IMR-90 (cell line): ENCODE measurements at regions not wholly inside any gene's neighbourhood (a gene's known extent, or its start where the extent isn't known, plus 50 kb on each side); places are given as distances from the start of the nearest gene placed in this dataset.

ENCODE experiments used
- ATAC-seq: fragments of 200-7000 bp; cut with Tn5 transposase; 2 replicates; pipeline ENCODE4 v1.9.1; 2020; ENCODE audit warnings: low read depth, mild to moderate bottlenecking, moderate library complexity
- BruUV-seq: library from RNA; stranded (reverse); fragments of 400-500 nt; replicated peaks from 2 replicates; lab custom pipeline; 2021; lab: Mats Ljungman, UMichigan
- CTCF ChIA-PET: fragments of 300-600 bp; formaldehyde crosslinking; extraction: SDS; loops from one replicate; lab custom pipeline; 2021; ENCODE audit warnings: antibody characterized with exemption; lab: Yijun Ruan, JAX
- POLR2A ChIA-PET: fragments of 300-600 bp; sonication (Branson Sonifier 250); formaldehyde crosslinking; loops from one replicate; lab custom pipeline; 2022; ENCODE audit warnings: antibody characterized with exemption; ENCODE audit not compliant: unreplicated experiment; lab: Charles Lee
- DNase-seq: peaks from one replicate; pipeline ENCODE4 v3.0.0; 2013
- H2AFZ ChIP-seq: replicated peaks from 2 replicates; pipeline ENCODE3; 2013; ENCODE audit warnings: low read length, mild to moderate bottlenecking; ENCODE audit not compliant: poor library complexity
- H2AK5ac ChIP-seq: 2 replicates; pipeline ENCODE4 v1.6.1; 2013; ENCODE audit warnings: low read depth, low read length, inconsistent platforms
- H2AK9ac ChIP-seq: replicated peaks from 2 replicates; pipeline ENCODE3; 2013; ENCODE audit warnings: mild to moderate bottlenecking, low read depth, low read length, moderate library complexity; ENCODE audit not compliant: poor library complexity
- H2BK120ac ChIP-seq: 2 replicates; pipeline ENCODE4 v1.6.1; 2013; ENCODE audit warnings: low read depth, low read length, inconsistent platforms
- H2BK15ac ChIP-seq: 3 replicates; pipeline ENCODE4 v1.6.1; 2013; ENCODE audit warnings: low read depth, low read length, inconsistent platforms
- H2BK20ac ChIP-seq: 2 replicates; pipeline ENCODE4 v1.6.1; 2013; ENCODE audit warnings: low read depth, mild to moderate bottlenecking, inconsistent platforms, low read length, moderate library complexity
- H2BK5ac ChIP-seq: 2 replicates; pipeline ENCODE4 v1.6.1; 2013; ENCODE audit warnings: mild to moderate bottlenecking, low read depth, low read length, inconsistent platforms; ENCODE audit not compliant: poor library complexity, severe bottlenecking
- H3K14ac ChIP-seq: replicated peaks from 2 replicates; pipeline ENCODE4 v1.6.1; 2013; ENCODE audit warnings: low read depth, low read length, inconsistent platforms
- H3K18ac ChIP-seq: 2 replicates; pipeline ENCODE4 v1.6.1; 2013; ENCODE audit warnings: low read depth, low read length, control low read depth
- H3K23ac ChIP-seq: 2 replicates; pipeline ENCODE4 v1.6.1; 2013; ENCODE audit warnings: low read depth, low read length, inconsistent platforms
- H3K27ac ChIP-seq: 2 replicates; pipeline ENCODE4 v1.5.1; 2013; ENCODE audit warnings: mild to moderate bottlenecking, control low read depth, low read length; ENCODE audit not compliant: insufficient read depth
- H3K27me3 ChIP-seq: 2 replicates; pipeline ENCODE4 v1.6.1; 2013; ENCODE audit warnings: low read length; ENCODE audit not compliant: control insufficient read depth, insufficient read depth
- H3K36me3 ChIP-seq: 2 replicates; pipeline ENCODE4 v1.6.1; 2013; ENCODE audit warnings: low read length, mixed read lengths; ENCODE audit not compliant: control insufficient read depth, insufficient read depth
- H3K4ac ChIP-seq: 2 replicates; pipeline ENCODE4 v1.6.1; 2013; ENCODE audit warnings: low read depth, low read length, inconsistent platforms
- H3K4me1 ChIP-seq: 2 replicates; pipeline ENCODE4 v1.6.1; 2013; ENCODE audit warnings: low read length, mixed read lengths; ENCODE audit not compliant: control insufficient read depth, insufficient read depth
- H3K4me2 ChIP-seq: 2 replicates; pipeline ENCODE4 v1.6.1; 2013; ENCODE audit warnings: low read depth, mild to moderate bottlenecking, control low read depth, low read length, moderate library complexity
- H3K4me3 ChIP-seq: 2 replicates; pipeline ENCODE4 v1.5.1; 2013; ENCODE audit warnings: low read depth, mild to moderate bottlenecking, control low read depth, low read length, moderate library complexity; ENCODE audit not compliant: insufficient read depth
- H3K56ac ChIP-seq: 2 replicates; pipeline ENCODE4 v1.6.1; 2013; ENCODE audit warnings: low read length, inconsistent platforms; ENCODE audit not compliant: insufficient read depth; ENCODE audit errors: extremely low read depth
- H3K79me1 ChIP-seq, 2 experiments: 2 replicates each; pipeline ENCODE4 v1.6.1; 2013; ENCODE audit warnings: low read length in 2 of 2, inconsistent platforms in 1 of 2, low read depth in 1 of 2
- H3K9ac ChIP-seq: 2 replicates; pipeline ENCODE4 v1.6.1; 2013; ENCODE audit warnings: low read depth, low read length, control low read depth
- H3K9me1 ChIP-seq: 2 replicates; pipeline ENCODE4 v1.6.1; 2013; ENCODE audit warnings: low read length, inconsistent platforms; ENCODE audit not compliant: insufficient read depth
- H3K9me3 ChIP-seq: 2 replicates; pipeline ENCODE4 v1.6.1; 2013; ENCODE audit warnings: low read length; ENCODE audit not compliant: control insufficient read depth, insufficient read depth
- H4K20me1 ChIP-seq: 2 replicates; pipeline ENCODE4 v1.6.1; 2013; ENCODE audit warnings: low read length, inconsistent platforms; ENCODE audit not compliant: insufficient read depth
- H4K5ac ChIP-seq: 2 replicates; pipeline ENCODE4 v1.6.1; 2013; ENCODE audit warnings: mild to moderate bottlenecking, low read depth, low read length, control low read depth
- H4K8ac ChIP-seq, 2 experiments: 2 replicates each; pipeline ENCODE4 v1.6.1; 2013; ENCODE audit warnings: low read depth in 2 of 2, low read length in 2 of 2, control low read depth in 1 of 2, inconsistent platforms in 1 of 2
- H4K91ac ChIP-seq: 2 replicates; pipeline ENCODE4 v1.6.1; 2013; ENCODE audit warnings: low read depth, low read length, inconsistent platforms; ENCODE audit not compliant: insufficient read depth
- CTCF ChIP-seq: conservative IDR thresholded peaks from 2 replicates; pipeline ENCODE4 v1.5.1; 2012; ENCODE audit warnings: mild to moderate bottlenecking, low read depth, low read length, improper control_type of control experiment
- SMC3 ChIP-seq: fragments of 150-350 bp; IDR thresholded peaks from 2 replicates; pipeline ENCODE4 v1.6.1; 2016; ENCODE audit warnings: low read depth, mild to moderate bottlenecking, antibody characterized with exemption, low read length, moderate library complexity
- WGBS, 2 experiments: methylation state at CpG; one replicate each; pipeline versions ENCODE4 v1.1.5 to v1.1.7; 2013; ENCODE audit warnings: missing lambda C conversion rate in 2 of 2; ENCODE audit not compliant: insufficient read length in 1 of 2; ENCODE audit errors: extremely low coverage in 2 of 2; 5-methylcytosine and 5-hydroxymethylcytosine counted together
- dilution Hi-C: fragments of 300-500 bp; cut with HindIII; formaldehyde crosslinking; loops from one replicate; pipeline ENCODE4 v1.14.3; 2018; ENCODE audit warnings: low sequenced_read_pairs; ENCODE audit not compliant: unreplicated experiment
- in situ Hi-C: fragments of 300-500 bp; cut with MboI; formaldehyde crosslinking; loops from 3 replicates; pipeline ENCODE4 v1.14.3; 2019; ENCODE audit warnings: low sequenced_read_pairs, inconsistent platforms, mixed read lengths
- intact Hi-C: fragments of 100-400 bp; cut with micrococcal nuclease; formaldehyde crosslinking; loops from 2 replicates; pipeline ENCODE4 v1.10.0; 2022

- H3K23ac ChIP-seq: no peak overlapping the region
- no peak overlapping the region for H2BK20ac ChIP-seq
- H4K91ac ChIP-seq: no peak overlapping the region
- H3K36me3 ChIP-seq: no peaks in the 10 kb centered on the region
- no peak overlapping the region for H3K18ac ChIP-seq
- in situ Hi-C loops: no loop called here
- no peak overlapping the region for H2BK120ac ChIP-seq
- no peak overlapping the region for H3K56ac ChIP-seq
- POLR2A ChIA-PET: no interaction called here
- H3K4me3 ChIP-seq: no peak overlapping the region
- no peaks in the 10 kb centered on the region for H3K9me3 ChIP-seq
- H2AK9ac ChIP-seq: no peak overlapping the region
- H3K9ac ChIP-seq: no peak overlapping the region
- no peak overlapping the region for H3K27ac ChIP-seq
- intact Hi-C loops: no loop called here
- peak overlapping the region; percentile 43 for H2AFZ ChIP-seq
- H3K9me1 ChIP-seq: no peaks in the 10 kb centered on the region
- dilution Hi-C loops: no loop called here
- BruUV-seq: no TSS peak
- no peak overlapping the region for H4K5ac ChIP-seq
- DNase-seq (no peak), ATAC-seq (peak; percentile 37; the same call in 1 of the 2 replicates)
- H2AK5ac ChIP-seq: no peak overlapping the region
- H4K20me1 ChIP-seq: no peaks in the 10 kb centered on the region
- H3K4me2 ChIP-seq: no peak overlapping the region
- TF ChIP-seq CTCF: no peak
- TF ChIP-seq SMC3: no peak
- H2BK15ac ChIP-seq: no peak overlapping the region
- no peak overlapping the region for H3K14ac ChIP-seq
- no peak overlapping the region for H3K4ac ChIP-seq
- CTCF ChIA-PET: no interaction called here
- H2BK5ac ChIP-seq: no peak overlapping the region
- whole genome bisulfite sequencing, 2 experiments: 0% methylated on average over 9 of the region's 23 CpGs; no CpG with 5 or more reads in 1 of the 2 experiments
- H3K27me3 ChIP-seq: peaks cover 53% of the 10 kb centered on the region
- no peak overlapping the region for H4K8ac ChIP-seq
- no peaks in the 10 kb centered on the region for H3K79me1 ChIP-seq
- H3K4me1 ChIP-seq: no peaks in the 10 kb centered on the region
Observed at GRCh38 chr17:79220201-79220712, 145.6 kb downstream of the ENGASE start.
